T-helper 2 cell treated with Interferon-gamma antibody and Interleukin-4, amounts not matched to agents 5 μg/mL and 100 μg/mL, for 36 hours (primary cell): ENCODE measurements at regions not wholly inside any gene's neighbourhood (a gene's known extent, or its start where the extent isn't known, plus 50 kb on each side); places are given as distances from the start of the nearest gene placed in this dataset.
"Not testable (repeated sequence)": the region's sequence is repeated elsewhere in the genome, so short reads cannot be mapped to it uniquely, and the experiment has no call there.

Source experiments
- DNase-seq: peaks from one replicate; pipeline ENCODE4 v3.0.0; 2021; ENCODE audit warnings: low spot score
- H3K27ac Mint-ChIP-seq: one replicate; pipeline ENCODE4 v1.8.0; 2021; ENCODE audit warnings: mild to moderate bottlenecking, mixed read lengths
- H3K27me3 Mint-ChIP-seq: one replicate; pipeline ENCODE4 v1.8.0; 2021; ENCODE audit warnings: low read depth, mixed read lengths
- H3K36me3 Mint-ChIP-seq: one replicate; pipeline ENCODE4 v1.8.0; 2021; ENCODE audit warnings: low read depth, mixed read lengths
- H3K4me1 Mint-ChIP-seq: one replicate; pipeline ENCODE4 v1.8.0; 2021; ENCODE audit warnings: low read depth, mixed read lengths
- H3K4me3 Mint-ChIP-seq: one replicate; pipeline ENCODE4 v1.8.0; 2022; ENCODE audit warnings: mild to moderate bottlenecking, moderate library complexity, mixed read lengths
- H3K9me3 Mint-ChIP-seq: one replicate; pipeline ENCODE4 v1.8.0; 2021; ENCODE audit warnings: mixed read lengths

DNA sequence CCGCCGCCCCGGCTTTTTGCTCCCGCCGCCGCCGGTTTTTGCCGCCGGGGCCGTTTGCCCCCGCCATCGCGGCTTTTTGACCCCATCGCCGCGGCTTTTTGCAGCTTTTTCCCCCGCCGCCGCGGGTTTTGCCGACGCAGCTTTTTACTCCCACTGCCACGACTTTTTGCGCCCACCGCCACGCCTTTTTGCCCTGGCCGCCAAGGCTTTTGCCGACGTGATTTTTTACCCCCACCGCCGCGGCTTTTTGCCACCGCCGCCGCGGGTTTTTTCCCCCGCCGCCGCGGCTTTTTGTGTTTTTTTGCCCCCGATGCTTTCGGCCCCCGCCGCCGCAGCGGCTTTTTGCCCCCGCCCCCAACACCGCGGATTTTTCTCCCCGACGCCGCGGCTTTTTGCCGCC lies 5001.9 kb upstream of the OR11H1 start:
- H3K36me3 Mint-ChIP-seq, H3K4me3 Mint-ChIP-seq, H3K4me1 Mint-ChIP-seq, H3K9me3 Mint-ChIP-seq, H3K27me3 Mint-ChIP-seq, H3K27ac Mint-ChIP-seq, DNase-seq: not testable (repeated sequence)

DNA sequence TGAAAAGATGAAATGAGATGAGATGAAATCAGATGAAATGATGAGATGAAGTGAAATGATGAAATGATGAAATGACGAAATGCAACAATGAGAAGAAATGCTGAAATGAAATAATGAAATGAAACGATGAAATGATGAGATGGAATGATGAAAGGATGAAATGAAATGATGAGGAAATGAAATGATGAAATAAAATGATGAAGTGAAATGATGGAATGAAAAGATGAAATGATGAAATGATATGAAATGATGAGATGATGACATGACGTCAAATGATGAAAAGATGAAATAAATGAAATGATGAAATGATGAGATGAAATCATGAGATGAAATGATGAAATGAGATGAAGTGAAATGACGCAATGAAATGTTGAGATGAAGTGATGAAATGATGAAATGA lies 4996.9 kb upstream of the OR11H1 start:
- H3K9me3 Mint-ChIP-seq: not testable (repeated sequence)

DNA sequence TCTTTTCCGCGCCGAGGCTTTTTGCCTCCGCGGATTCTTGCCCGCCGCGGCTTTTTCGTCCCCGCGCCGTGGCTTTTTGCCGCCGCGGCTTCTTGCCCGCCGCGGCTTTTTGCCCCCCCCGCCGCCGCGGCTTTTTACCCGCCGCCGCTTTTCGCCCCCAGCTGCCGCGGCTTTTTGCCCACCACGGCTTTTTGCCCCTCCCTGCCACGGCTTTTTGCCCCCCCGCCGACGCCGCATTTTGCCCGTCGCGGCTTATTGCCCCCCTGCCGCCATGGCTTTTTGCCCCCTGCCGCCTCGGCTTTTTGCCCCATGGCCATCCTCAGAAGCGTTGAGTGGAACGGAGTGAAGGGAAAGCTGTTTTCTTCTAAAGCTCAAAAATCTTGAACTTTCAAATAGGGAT lies 4955.5 kb upstream of the OR11H1 start:
- DNase-seq, H3K4me1 Mint-ChIP-seq, H3K4me3 Mint-ChIP-seq, H3K36me3 Mint-ChIP-seq, H3K27me3 Mint-ChIP-seq, H3K27ac Mint-ChIP-seq, H3K9me3 Mint-ChIP-seq: not testable (repeated sequence)

More for the DNA sequence above, 4996.9 kb upstream of the OR11H1 start:
- not testable (repeated sequence) for H3K4me3 Mint-ChIP-seq, H3K27ac Mint-ChIP-seq, H3K27me3 Mint-ChIP-seq, DNase-seq, H3K36me3 Mint-ChIP-seq, H3K4me1 Mint-ChIP-seq

DNA sequence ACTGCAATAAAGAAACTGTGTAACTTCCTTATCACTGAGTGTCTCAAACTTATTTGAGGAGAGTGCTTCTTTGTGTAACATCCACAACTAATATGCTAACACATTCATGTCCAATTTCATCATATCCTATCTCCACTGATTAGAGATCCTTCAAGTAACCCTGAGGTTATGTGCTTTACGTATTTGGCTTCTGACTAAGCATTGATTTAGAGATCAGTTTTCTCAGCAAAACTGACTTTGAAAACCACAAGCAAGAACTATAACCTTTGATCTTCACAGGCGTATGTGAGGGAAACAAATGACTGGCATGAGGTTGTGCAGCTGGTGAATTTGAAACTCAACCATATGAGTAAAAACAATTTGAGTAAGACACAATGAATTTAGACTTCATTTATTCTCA lies 4926.9 kb upstream of the OR11H1 start:
- not testable (repeated sequence) for H3K9me3 Mint-ChIP-seq, DNase-seq, H3K4me3 Mint-ChIP-seq, H3K27ac Mint-ChIP-seq, H3K27me3 Mint-ChIP-seq, H3K4me1 Mint-ChIP-seq, H3K36me3 Mint-ChIP-seq

DNA sequence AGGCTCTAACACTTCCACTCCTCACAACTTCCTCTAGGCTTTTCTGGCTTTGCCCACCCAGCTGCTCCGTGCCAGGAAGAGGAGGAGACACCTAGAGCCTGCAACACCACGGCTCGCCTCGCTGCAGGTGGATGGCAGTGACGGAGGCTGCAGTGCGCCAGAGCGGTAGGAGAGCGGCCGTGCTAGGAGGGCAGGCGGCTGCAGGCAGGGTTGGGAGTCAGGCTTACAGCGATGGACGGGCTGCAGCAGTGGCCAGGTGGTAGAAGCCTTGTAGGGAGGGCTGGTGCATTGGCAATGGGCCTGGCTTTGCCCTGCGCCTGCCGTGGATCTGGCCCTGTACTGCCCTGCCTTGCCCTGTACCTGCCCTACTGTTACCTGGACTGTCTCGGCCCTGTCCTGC lies 4896.0 kb upstream of the OR11H1 start:
- not testable (repeated sequence) for DNase-seq, H3K27ac Mint-ChIP-seq, H3K27me3 Mint-ChIP-seq, H3K36me3 Mint-ChIP-seq, H3K4me3 Mint-ChIP-seq, H3K9me3 Mint-ChIP-seq, H3K4me1 Mint-ChIP-seq

DNA sequence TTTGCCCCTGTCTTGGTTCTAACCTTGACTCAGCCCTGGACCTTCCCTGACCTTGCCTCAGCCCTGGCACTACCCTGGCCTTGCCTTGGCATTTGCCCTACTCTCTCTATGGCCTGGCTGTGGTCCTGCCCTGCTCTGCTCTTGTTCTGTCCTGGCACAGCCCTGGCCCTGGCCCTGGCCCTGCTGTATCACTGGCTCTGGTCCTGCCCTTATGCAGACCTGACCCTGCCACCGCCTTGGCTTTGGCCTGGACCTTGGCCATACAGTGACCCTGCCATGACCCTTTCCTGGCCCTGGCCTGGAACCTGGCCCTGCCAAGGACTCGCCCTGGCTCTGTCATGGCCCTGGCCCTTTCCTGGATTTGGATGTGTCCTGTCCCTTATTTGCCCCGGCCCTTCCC lies 4892.7 kb upstream of the OR11H1 start:
- H3K36me3 Mint-ChIP-seq, DNase-seq, H3K9me3 Mint-ChIP-seq, H3K4me1 Mint-ChIP-seq, H3K4me3 Mint-ChIP-seq, H3K27ac Mint-ChIP-seq, H3K27me3 Mint-ChIP-seq: not testable (repeated sequence)

DNA sequence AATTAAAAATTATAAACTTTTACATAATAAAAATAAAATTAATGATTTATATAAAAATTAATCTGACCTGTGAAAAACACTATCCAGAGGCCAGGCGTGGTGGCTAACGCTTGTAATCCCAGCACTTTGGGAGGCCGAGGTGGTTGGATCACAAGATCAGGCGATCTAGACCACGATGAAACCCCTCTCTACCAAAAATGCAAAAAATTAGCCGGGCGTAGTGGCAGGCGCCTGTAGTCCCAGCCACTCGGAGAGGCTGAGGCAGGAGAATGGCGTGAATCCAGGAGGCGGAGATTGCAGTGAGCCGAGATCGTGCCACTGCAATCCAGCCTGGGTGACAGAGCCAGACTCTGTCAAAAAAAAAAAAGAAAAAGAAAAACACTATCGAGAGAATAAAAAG lies 4865.2 kb upstream of the OR11H1 start:
- H3K9me3 Mint-ChIP-seq: peaks cover 13% of the 10 kb centered on the region
- H3K36me3 Mint-ChIP-seq, DNase-seq, H3K4me1 Mint-ChIP-seq, H3K27me3 Mint-ChIP-seq, H3K4me3 Mint-ChIP-seq, H3K27ac Mint-ChIP-seq: not testable (repeated sequence)

DNA sequence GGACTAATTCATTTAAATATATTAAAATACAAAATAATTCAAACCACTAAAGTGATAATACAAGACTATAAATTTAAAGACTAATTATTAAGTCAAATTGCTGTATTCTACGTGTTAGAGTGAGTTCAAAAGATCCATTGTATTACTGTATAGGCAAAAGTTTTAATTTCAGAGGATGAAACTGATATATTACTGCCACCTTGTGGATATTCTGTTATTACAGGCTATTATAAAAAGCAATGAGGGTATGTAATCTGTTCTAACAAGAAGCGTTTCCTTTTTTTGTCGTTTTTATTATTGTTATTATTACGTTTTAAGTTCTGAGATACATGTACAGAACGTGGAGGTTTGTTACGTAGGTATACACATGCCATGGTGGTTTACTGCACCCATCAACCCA lies 4854.9 kb upstream of the OR11H1 start:
- not testable (repeated sequence) for H3K4me3 Mint-ChIP-seq, H3K9me3 Mint-ChIP-seq, H3K27ac Mint-ChIP-seq, H3K36me3 Mint-ChIP-seq, H3K27me3 Mint-ChIP-seq, DNase-seq, H3K4me1 Mint-ChIP-seq

DNA sequence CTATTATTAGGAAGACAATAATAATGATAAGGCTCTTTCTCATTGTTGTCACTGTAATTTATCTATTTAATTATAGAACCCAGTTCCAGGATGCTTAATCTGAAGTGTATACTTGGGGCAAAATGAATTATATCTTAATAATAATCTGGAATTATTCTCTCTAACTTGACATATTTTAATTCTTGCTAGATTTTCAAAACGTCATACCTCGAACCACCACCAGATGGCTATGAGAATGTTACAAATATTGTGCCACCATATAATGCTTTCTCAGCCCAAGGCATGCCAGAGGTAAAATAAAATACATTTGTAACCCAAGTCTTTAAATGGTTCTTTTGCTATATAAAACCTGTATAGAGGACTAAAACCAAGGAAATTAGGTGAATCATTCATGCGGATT lies 4849.3 kb upstream of the OR11H1 start:
- H3K9me3 Mint-ChIP-seq: peaks cover 18% of the 10 kb centered on the region
- H3K4me1 Mint-ChIP-seq, H3K27me3 Mint-ChIP-seq, H3K4me3 Mint-ChIP-seq, H3K27ac Mint-ChIP-seq, DNase-seq, H3K36me3 Mint-ChIP-seq: not testable (repeated sequence)

DNA sequence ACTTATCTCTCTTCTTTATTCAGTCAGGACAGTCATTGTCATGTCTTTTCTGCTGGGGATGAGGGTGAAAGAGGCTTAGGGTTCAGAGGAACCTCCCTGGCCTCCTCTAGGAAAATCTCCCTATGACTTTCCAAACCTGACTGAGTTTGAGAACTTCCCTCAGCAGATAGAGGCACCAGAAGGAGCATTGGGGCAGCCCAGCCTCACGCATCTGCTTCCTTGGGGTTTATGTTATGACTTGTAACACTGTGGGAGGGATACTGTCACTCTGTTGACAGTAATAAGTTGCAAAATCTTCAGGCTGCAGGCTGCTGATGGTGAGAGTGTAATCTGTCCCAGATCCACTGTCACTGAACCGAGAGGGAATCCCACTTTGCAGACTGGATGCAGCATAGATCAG lies 4842.6 kb upstream of the OR11H1 start:
- not testable (repeated sequence) for H3K27ac Mint-ChIP-seq, DNase-seq, H3K27me3 Mint-ChIP-seq, H3K36me3 Mint-ChIP-seq, H3K4me3 Mint-ChIP-seq, H3K4me1 Mint-ChIP-seq
- peaks cover 13% of the 10 kb centered on the region for H3K9me3 Mint-ChIP-seq

DNA sequence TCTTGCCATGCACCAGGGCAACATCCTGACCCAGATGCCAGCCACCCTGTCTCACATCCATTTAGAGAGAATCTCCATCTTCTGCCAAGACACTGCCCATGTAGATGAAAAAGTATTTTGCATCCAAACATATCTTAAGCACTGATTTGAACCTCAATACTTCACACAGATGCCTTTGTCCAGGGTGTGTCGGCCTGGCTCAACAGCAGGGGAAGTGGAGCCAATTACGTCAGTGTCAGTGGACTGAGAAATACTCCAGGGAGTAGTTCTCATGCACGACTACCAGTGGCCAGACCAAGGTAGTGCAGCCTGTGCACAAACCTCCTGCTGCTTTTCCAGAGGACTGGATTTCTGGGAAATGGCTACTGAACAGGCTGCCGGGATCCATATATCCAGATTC lies 4840.7 kb upstream of the OR11H1 start:
- H3K9me3 Mint-ChIP-seq: peaks cover 11% of the 10 kb centered on the region
- DNase-seq, H3K4me3 Mint-ChIP-seq, H3K4me1 Mint-ChIP-seq, H3K36me3 Mint-ChIP-seq, H3K27me3 Mint-ChIP-seq, H3K27ac Mint-ChIP-seq: not testable (repeated sequence)

DNA sequence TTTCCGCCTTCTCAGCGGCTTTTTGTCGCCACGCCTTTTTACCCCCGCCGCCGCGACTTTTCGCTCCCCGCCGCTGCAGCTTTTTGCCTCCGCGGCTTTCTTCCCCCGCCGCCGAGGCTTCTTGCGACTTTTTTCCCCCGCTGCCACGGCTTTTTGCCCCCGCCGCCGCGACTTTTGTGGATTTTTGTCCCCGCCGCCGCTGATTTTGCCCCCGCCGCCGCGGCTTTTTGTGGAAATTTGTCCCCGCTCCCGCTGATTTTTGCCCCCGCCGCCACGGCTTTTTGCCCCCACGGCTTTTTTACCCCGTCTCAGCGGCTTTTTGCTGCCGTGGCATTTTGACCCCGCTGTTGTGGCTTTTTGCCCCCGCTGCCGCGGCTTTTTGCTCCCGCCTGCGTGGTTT lies 4829.2 kb upstream of the OR11H1 start:
- H3K9me3 Mint-ChIP-seq: peaks cover 25% of the 10 kb centered on the region
- DNase-seq, H3K36me3 Mint-ChIP-seq, H3K27ac Mint-ChIP-seq, H3K4me3 Mint-ChIP-seq, H3K27me3 Mint-ChIP-seq, H3K4me1 Mint-ChIP-seq: not testable (repeated sequence)

DNA sequence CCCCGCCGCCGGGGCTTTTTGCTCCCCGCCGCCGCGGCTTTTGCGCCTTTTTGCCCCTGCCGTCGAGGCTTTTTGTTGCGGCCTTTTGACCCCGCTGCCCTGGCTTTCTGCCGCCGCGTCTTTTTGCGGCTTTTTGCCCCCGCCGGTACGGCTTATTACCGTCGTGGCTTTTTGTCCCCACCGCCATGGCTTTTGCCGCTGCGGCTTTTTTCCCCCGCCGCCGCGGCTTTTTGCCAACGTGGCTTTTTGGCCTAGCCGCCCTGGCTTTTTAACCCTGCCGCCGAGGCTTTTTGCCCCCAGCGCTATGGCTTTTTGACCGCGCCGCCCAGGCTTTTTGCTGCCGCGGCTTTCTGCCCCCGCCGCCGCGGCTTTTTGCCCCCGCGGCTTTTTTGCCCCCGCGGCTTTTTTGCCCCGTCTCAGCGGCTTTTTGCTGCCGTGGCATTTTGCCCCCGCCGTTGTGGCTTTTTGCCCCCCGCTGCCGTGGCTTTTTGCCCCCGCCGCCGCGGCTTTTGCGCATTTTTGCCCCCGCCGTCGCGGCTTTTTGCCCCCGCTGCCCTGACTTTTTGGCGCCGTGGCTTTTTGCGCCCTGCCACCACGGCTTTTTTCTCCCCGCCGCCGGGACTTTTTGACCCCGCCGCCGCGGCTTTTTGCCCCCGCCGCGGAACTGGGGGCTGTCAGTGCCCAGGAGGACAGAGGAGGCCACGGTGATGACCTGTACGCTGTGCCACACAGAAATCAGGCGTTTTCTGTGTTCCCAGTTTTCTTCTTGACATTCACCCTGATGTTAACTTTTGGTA lies 4828.5 kb upstream of the OR11H1 start:
- not testable (repeated sequence) for H3K4me3 Mint-ChIP-seq, H3K36me3 Mint-ChIP-seq, H3K4me1 Mint-ChIP-seq, H3K27ac Mint-ChIP-seq, H3K27me3 Mint-ChIP-seq, DNase-seq
- H3K9me3 Mint-ChIP-seq: peaks cover 24% of the 10 kb centered on the region

DNA sequence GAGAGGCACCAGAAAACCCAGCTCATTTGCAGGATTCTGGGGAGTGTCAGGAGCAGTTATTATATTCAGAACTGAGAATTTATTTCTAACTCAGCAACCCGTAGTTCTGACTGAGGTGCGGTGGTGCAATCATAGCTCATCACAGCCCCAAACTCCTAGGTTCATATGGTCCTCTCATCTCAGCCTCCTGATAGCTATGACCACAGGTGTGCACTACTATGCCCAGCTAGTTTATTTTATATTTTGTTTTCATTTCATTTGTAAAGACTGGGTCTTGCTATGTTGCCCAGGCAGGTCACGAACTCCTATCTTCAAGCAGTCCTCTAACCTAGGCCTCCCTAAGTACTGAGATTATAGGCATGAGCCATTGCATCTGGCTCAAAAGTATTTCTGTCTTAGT lies 4819.8 kb upstream of the OR11H1 start:
- H3K9me3 Mint-ChIP-seq: peaks cover 30% of the 10 kb centered on the region
- not testable (repeated sequence) for H3K4me1 Mint-ChIP-seq, DNase-seq, H3K4me3 Mint-ChIP-seq, H3K27me3 Mint-ChIP-seq, H3K27ac Mint-ChIP-seq, H3K36me3 Mint-ChIP-seq

DNA sequence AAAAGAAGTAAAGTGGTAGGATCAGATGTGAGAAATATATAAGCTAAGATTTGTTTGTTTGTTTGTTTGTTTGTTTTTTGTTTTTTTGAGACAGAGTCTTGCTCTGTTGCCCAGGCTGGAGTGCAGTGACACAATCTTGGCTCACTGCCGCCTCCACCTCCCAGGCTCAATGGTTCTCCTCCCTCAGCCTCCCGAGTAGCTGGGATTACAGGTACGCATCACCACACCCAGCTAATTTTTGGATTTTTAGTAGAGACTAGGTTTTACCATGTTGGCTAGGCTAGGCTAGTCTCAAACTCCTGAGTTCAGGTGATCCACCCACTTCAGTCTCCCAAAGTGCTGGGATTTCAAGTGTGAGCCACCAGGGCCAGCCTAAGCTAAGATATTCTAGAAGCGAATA lies 4817.1 kb upstream of the OR11H1 start:
- H3K4me3 Mint-ChIP-seq, H3K36me3 Mint-ChIP-seq, H3K4me1 Mint-ChIP-seq, DNase-seq, H3K27ac Mint-ChIP-seq, H3K27me3 Mint-ChIP-seq: not testable (repeated sequence)
- H3K9me3 Mint-ChIP-seq: peaks cover 44% of the 10 kb centered on the region
